T-helper 2 cell treated with Interferon-gamma antibody and Interleukin-4, amounts not matched to agents 5 μg/mL and 100 μg/mL, for 36 hours (primary cell): ENCODE measurements at regions not wholly inside any gene's neighbourhood (a gene's known extent, or its start where the extent isn't known, plus 50 kb on each side); places are given as distances from the start of the nearest gene placed in this dataset.

ENCODE experiments used
- DNase-seq: peaks from one replicate; pipeline ENCODE4 v3.0.0; 2021; ENCODE audit warnings: low spot score
- H3K27ac Mint-ChIP-seq: one replicate; pipeline ENCODE4 v1.8.0; 2021; ENCODE audit warnings: mild to moderate bottlenecking, mixed read lengths
- H3K27me3 Mint-ChIP-seq: one replicate; pipeline ENCODE4 v1.8.0; 2021; ENCODE audit warnings: low read depth, mixed read lengths
- H3K36me3 Mint-ChIP-seq: one replicate; pipeline ENCODE4 v1.8.0; 2021; ENCODE audit warnings: low read depth, mixed read lengths
- H3K4me1 Mint-ChIP-seq: one replicate; pipeline ENCODE4 v1.8.0; 2021; ENCODE audit warnings: low read depth, mixed read lengths
- H3K4me3 Mint-ChIP-seq: one replicate; pipeline ENCODE4 v1.8.0; 2022; ENCODE audit warnings: mild to moderate bottlenecking, moderate library complexity, mixed read lengths
- H3K9me3 Mint-ChIP-seq: one replicate; pipeline ENCODE4 v1.8.0; 2021; ENCODE audit warnings: mixed read lengths

DNA sequence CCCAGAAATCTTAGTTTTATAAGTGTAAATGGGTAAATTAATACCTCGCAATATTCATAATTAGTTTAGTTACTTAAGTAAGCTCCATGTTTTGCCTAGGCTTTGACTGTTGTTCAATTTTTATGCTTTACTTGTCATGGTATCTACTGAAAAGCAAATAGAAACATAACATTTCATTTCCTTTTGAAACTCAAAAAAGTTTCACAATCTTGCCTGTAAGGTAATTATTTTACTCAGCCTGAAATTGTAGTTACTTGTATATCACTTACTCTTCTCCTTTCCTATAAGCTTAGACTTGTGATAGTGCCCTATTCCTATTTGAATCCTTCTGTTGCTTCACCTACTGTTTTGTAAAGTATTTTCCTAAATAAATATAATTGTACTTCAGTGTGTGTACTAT is 914.4 kb upstream of the COX7C start:
- no peaks in the 10 kb centered on the region for H3K27me3 Mint-ChIP-seq
- no peaks in the 10 kb centered on the region for H3K4me1 Mint-ChIP-seq
- peaks cover 6% of the 10 kb centered on the region for H3K9me3 Mint-ChIP-seq
- no peak for DNase-seq
- no peak overlapping the region for H3K27ac Mint-ChIP-seq
- H3K36me3 Mint-ChIP-seq: no peaks in the 10 kb centered on the region
- no peak overlapping the region for H3K4me3 Mint-ChIP-seq

DNA sequence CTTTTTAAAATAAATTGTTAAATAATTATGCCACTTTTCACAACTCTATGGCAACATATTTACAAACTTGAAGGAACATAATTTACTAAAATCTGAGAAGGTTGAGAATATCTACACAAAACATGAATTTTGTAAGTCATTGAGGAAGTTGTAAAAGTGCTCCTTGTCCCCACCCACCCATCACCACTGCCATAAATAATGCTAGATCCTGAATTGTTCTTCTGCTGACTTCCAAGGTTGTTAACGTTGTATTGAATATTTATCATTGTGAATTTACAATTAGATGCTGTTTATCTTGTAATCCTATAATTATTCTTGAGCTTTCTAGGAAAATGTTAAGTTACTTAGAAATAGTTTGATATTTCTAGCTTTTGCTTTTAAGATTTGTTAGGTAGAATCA is 908.0 kb upstream of the COX7C start:
- no peaks in the 10 kb centered on the region for H3K36me3 Mint-ChIP-seq
- no peak for DNase-seq
- no peaks in the 10 kb centered on the region for H3K27me3 Mint-ChIP-seq
- H3K27ac Mint-ChIP-seq: no peak overlapping the region
- no peaks in the 10 kb centered on the region for H3K4me1 Mint-ChIP-seq
- peaks cover 9% of the 10 kb centered on the region for H3K9me3 Mint-ChIP-seq
- H3K4me3 Mint-ChIP-seq: no peak overlapping the region

DNA sequence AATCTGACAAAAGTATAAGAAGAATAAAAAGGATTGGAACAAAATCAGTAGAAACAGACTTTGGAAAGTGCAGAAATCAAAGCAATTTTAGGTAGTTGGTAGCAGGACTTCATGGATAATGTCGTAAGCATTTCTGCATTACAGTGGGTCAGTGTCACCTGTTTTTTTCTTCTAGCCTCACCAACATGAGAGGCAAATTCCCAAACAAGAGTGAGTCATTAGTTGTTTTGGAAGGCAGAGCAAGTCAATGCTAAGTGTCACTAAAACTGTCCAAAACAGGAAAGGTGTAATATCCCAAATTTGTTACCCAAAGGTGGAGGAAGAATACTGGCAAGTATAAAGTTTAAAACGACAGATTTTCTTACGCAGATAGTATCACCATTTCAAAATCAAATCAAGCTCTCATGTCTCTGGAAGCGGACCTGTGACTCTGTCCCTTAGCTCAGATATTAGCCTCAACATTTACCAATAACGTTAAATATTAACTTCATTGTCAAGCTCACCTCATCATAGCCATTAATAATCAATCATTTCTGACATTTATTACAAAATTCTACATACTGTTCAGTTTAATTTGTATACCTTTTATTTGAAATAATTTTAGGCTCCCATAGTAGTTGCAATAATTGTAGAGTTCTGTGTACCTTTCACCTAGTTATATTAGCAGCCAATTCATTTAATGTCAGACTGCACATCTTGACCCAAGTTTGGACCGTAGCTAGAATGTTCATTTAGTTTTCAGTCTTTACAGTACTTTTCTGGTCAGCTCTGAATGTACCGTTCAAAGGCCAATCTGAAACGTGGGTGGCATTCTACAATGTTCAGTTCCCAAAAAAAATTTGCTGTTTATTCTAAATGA is 901.2 kb upstream of the COX7C start:
- no peaks in the 10 kb centered on the region for H3K4me1 Mint-ChIP-seq
- H3K36me3 Mint-ChIP-seq: no peaks in the 10 kb centered on the region
- H3K27me3 Mint-ChIP-seq: no peaks in the 10 kb centered on the region
- H3K27ac Mint-ChIP-seq: no peak overlapping the region
- DNase-seq: no peak
- no peak overlapping the region for H3K4me3 Mint-ChIP-seq
- H3K9me3 Mint-ChIP-seq: peaks cover 10% of the 10 kb centered on the region

DNA sequence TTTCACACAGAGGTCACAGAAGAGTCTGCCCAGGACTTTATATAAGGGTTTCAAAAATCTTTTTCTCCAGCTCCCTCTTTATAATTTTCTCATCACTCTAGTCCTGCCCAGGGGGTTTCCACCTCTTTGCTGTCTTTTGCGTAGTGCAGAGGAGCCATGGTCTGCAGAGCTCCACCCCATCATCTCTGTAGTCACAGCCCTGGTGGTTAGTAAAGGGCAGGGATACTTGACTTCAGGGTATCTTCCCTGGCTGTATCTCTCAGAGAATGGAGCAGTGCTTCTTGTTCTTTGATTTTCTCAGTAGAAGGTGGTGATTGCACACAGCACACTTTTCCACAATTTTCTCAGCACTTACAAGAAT is 900.6 kb upstream of the COX7C start:
- no peak for DNase-seq
- no peak overlapping the region for H3K27ac Mint-ChIP-seq
- no peaks in the 10 kb centered on the region for H3K4me1 Mint-ChIP-seq
- H3K4me3 Mint-ChIP-seq: no peak overlapping the region
- H3K9me3 Mint-ChIP-seq: peaks cover 13% of the 10 kb centered on the region
- no peaks in the 10 kb centered on the region for H3K36me3 Mint-ChIP-seq
- no peaks in the 10 kb centered on the region for H3K27me3 Mint-ChIP-seq

DNA sequence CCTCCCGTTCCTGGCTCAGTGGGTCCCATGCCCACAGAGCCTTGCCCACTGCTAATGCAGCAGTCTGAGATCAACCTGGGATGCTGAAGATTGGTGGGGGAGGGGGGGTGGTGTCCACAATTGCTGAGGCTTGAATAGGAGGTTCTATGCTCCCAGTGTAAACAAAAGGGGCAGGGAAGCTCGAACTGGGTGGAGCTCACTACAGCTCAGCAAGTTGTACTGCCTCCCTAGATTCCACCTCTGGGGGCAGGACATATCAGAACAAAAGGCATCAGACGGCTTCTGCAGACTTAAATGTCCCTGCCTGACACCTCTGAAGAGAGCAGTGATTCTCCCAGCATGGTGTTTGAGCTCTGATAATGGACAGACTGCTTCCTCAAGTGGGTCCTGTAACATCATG is 885.6 kb upstream of the COX7C start:
- DNase-seq: no peak
- H3K4me1 Mint-ChIP-seq: no peaks in the 10 kb centered on the region
- no peaks in the 10 kb centered on the region for H3K36me3 Mint-ChIP-seq
- H3K27me3 Mint-ChIP-seq: no peaks in the 10 kb centered on the region
- no peak overlapping the region for H3K27ac Mint-ChIP-seq
- H3K4me3 Mint-ChIP-seq: no peak overlapping the region
- peaks cover 1% of the 10 kb centered on the region for H3K9me3 Mint-ChIP-seq

DNA sequence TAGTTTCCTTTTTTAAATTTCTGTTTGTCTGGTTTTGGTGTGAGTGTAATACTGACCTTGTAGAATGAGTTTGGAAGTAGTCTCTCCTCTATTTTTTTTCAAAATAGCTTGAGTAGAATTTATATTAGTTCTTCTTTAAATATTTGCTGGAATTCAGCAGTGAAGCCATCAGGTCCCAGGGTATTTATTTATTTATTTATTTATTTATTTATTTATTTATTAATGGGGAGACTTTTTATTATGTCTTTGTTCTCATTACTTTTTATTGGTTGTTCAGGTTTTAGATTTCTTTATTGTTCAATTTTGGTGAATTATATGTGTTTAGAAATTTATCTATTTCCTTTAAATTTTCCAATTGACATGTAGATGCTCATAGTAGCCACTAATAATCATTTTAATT is 875.8 kb upstream of the COX7C start:
- no peaks in the 10 kb centered on the region for H3K27me3 Mint-ChIP-seq
- no peaks in the 10 kb centered on the region for H3K4me1 Mint-ChIP-seq
- peaks cover 24% of the 10 kb centered on the region for H3K9me3 Mint-ChIP-seq
- no peaks in the 10 kb centered on the region for H3K36me3 Mint-ChIP-seq
- no peak overlapping the region for H3K27ac Mint-ChIP-seq
- H3K4me3 Mint-ChIP-seq: no peak overlapping the region
- no peak for DNase-seq

- Mint-ChIP-seq H3K9me3 (peaks cover 20% of the 10 kb centered on the region), H3K27ac (no peak overlapping the region), H3K36me3 (no peaks in the 10 kb centered on the region), H3K4me1 (no peaks in the 10 kb centered on the region), H3K4me3 (no peak overlapping the region), H3K27me3 (no peaks in the 10 kb centered on the region)
- no peak for DNase-seq
Measured at GRCh38 chr5:85760519-85760918, 857.2 kb upstream of the COX7C start.

- no peaks in the 10 kb centered on the region for H3K4me1 Mint-ChIP-seq
- H3K9me3 Mint-ChIP-seq: peaks cover 57% of the 10 kb centered on the region
- H3K4me3 Mint-ChIP-seq: no peak overlapping the region
- H3K36me3 Mint-ChIP-seq: no peaks in the 10 kb centered on the region
- no peak for DNase-seq
- H3K27ac Mint-ChIP-seq: no peak overlapping the region
- H3K27me3 Mint-ChIP-seq: no peaks in the 10 kb centered on the region
Measured at GRCh38 chr5:85769347-85769746, 848.4 kb upstream of the COX7C start.

GRCh38 chr5:85784746-85785145 is 833.0 kb upstream of the COX7C start:
- Mint-ChIP-seq H3K4me1 (no peaks in the 10 kb centered on the region), H3K27me3 (no peaks in the 10 kb centered on the region), H3K9me3 (peaks cover 10% of the 10 kb centered on the region), H3K36me3 (no peaks in the 10 kb centered on the region), H3K4me3 (no peak overlapping the region), H3K27ac (no peak overlapping the region)
- DNase-seq: no peak

DNA sequence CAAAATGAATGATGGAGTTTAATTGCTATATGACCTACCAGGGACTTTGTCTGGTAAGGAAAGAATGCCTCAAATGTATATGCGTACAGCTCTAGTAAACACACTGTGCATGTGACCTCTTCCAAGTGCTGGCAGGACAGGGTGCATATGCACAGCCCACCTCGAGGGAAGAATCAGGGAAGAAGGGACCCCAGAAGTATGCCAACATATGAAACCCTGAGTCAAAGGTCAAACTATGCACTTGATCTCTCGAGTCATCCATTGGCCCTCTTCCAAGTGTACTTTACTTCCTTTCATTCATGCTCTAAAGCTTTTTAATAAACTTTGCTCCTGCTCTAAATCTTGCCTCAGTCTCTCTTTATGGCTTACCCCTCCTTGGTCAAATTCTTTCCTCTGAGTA is 804.6 kb upstream of the COX7C start:
- Mint-ChIP-seq H3K27me3 (no peaks in the 10 kb centered on the region), H3K27ac (no peak overlapping the region), H3K9me3 (no peaks in the 10 kb centered on the region), H3K36me3 (no peaks in the 10 kb centered on the region), H3K4me3 (no peak overlapping the region), H3K4me1 (no peaks in the 10 kb centered on the region)
- no peak for DNase-seq

DNA sequence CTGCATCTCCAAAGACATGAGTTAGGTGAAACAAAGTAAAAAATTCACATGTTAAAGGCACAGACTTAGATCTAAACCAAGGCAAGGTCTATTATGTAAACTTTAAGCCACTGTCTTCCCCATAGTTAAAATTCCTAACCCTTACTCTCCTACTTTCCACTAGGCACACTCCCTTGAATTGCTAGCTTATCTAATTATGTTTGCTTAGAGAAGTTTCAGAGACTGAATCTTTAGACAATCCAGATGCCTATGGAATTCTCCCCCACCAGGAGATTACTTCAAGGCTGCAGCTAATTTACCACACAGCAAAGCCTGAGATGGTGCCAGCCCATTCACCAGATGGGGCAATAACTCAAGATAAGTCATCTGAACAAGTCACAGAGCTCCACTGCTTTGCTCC is 803.1 kb upstream of the COX7C start:
- H3K9me3 Mint-ChIP-seq: no peaks in the 10 kb centered on the region
- no peak overlapping the region for H3K27ac Mint-ChIP-seq
- no peak for DNase-seq
- H3K4me1 Mint-ChIP-seq: no peaks in the 10 kb centered on the region
- no peaks in the 10 kb centered on the region for H3K27me3 Mint-ChIP-seq
- H3K36me3 Mint-ChIP-seq: no peaks in the 10 kb centered on the region
- no peak overlapping the region for H3K4me3 Mint-ChIP-seq

GRCh38 chr5:85823462-85824426 is 794.0 kb upstream of the COX7C start:
- no peak for DNase-seq
- Mint-ChIP-seq H3K27me3 (no peaks in the 10 kb centered on the region), H3K9me3 (no peaks in the 10 kb centered on the region), H3K36me3 (no peaks in the 10 kb centered on the region), H3K4me3 (no peak overlapping the region), H3K4me1 (no peaks in the 10 kb centered on the region), H3K27ac (no peak overlapping the region)

- Mint-ChIP-seq H3K4me3 (no peak overlapping the region), H3K9me3 (no peaks in the 10 kb centered on the region), H3K27ac (no peak overlapping the region), H3K27me3 (no peaks in the 10 kb centered on the region), H3K4me1 (no peaks in the 10 kb centered on the region), H3K36me3 (no peaks in the 10 kb centered on the region)
- no peak for DNase-seq
Measured at GRCh38 chr5:85838781-85839180, 779.0 kb upstream of the COX7C start.

DNA sequence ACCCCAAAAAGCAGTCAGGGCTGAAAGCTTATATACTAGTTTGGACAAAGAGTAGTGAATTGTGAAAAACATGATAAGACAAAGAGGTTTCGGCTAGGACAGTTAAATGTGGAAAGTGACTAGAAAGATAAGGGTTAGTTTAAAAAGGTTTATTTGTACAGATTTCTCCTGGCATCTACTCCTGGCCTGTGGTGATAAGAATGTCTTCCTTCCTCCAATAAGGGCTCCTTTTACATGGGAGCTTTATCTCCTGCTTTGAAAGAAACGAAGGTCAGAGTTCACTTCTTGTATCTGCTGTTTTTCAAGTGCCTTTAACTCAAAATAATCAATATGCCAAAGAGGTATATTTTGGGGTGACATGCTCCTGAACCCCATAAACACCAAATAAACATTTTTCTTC is 776.1 kb upstream of the COX7C start:
- no peaks in the 10 kb centered on the region for H3K36me3 Mint-ChIP-seq
- H3K4me3 Mint-ChIP-seq: no peak overlapping the region
- no peaks in the 10 kb centered on the region for H3K4me1 Mint-ChIP-seq
- no peak for DNase-seq
- no peaks in the 10 kb centered on the region for H3K27me3 Mint-ChIP-seq
- H3K9me3 Mint-ChIP-seq: no peaks in the 10 kb centered on the region
- no peak overlapping the region for H3K27ac Mint-ChIP-seq
